Stomach smooth muscle (tissue), 2 donors: ENCODE measurements at regions not wholly inside any gene's neighbourhood (a gene's known extent, or its start where the extent isn't known, plus 50 kb on each side); places are given as distances from the start of the nearest gene placed in this dataset.

Source experiments
- H3K27ac ChIP-seq: one replicate; pipeline ENCODE4 v1.7.0; 2013; ENCODE audit warnings: mild to moderate bottlenecking, low read length, inconsistent platforms
- H3K27me3 ChIP-seq, 2 donors: one replicate each; pipeline ENCODE4 v1.7.0; 2013; ENCODE audit warnings: low read length in 2 of 2; ENCODE audit not compliant: insufficient read depth in 2 of 2, control insufficient read depth in 1 of 2
- H3K36me3 ChIP-seq, 2 donors: one replicate each; pipeline ENCODE4 v1.7.0; 2013; ENCODE audit warnings: low read length in 2 of 2; ENCODE audit not compliant: control insufficient read depth in 2 of 2, insufficient read depth in 2 of 2
- H3K4me1 ChIP-seq: one replicate; pipeline ENCODE4 v1.7.0; 2013; ENCODE audit warnings: low read length; ENCODE audit not compliant: control insufficient read depth, insufficient read depth
- H3K4me3 ChIP-seq, 2 donors: one replicate each; pipeline ENCODE4 v1.7.0; 2013; ENCODE audit warnings: low read length in 2 of 2
- H3K9ac ChIP-seq, 2 donors: one replicate each; pipeline ENCODE4 v1.7.0; 2013; ENCODE audit warnings: low read length in 2 of 2, mild to moderate bottlenecking in 1 of 2
- H3K9me3 ChIP-seq, 2 donors: one replicate each; pipeline ENCODE4 v1.7.0; 2013; ENCODE audit warnings: low read length in 2 of 2; ENCODE audit not compliant: control insufficient read depth in 2 of 2
- donor health status: healthy.
- donor health status: Pancreatic carcinoma.

- H3K27me3 ChIP-seq: no peaks in the 10 kb centered on the region
- no peaks in the 10 kb centered on the region for H3K4me1 ChIP-seq
- no peaks in the 10 kb centered on the region for H3K36me3 ChIP-seq
- no peak overlapping the region for H3K9ac ChIP-seq
- H3K9me3 ChIP-seq: no peaks in the 10 kb centered on the region
- no peak overlapping the region for H3K4me3 ChIP-seq
- H3K27ac ChIP-seq: no peak overlapping the region
Measured at GRCh38 chr1:59075021-59075420, 221.9 kb upstream of the FGGY start.

- Histone ChIP-seq H3K27ac (no peak overlapping the region), H3K9me3 (no peaks in the 10 kb centered on the region), H3K9ac (no peak overlapping the region), H3K4me1 (no peaks in the 10 kb centered on the region), H3K36me3 (no peaks in the 10 kb centered on the region), H3K27me3 (no peaks in the 10 kb centered on the region), H3K4me3 (no peak overlapping the region)
Measured at GRCh38 chr1:59076612-59077011, 220.3 kb upstream of the FGGY start.

DNA sequence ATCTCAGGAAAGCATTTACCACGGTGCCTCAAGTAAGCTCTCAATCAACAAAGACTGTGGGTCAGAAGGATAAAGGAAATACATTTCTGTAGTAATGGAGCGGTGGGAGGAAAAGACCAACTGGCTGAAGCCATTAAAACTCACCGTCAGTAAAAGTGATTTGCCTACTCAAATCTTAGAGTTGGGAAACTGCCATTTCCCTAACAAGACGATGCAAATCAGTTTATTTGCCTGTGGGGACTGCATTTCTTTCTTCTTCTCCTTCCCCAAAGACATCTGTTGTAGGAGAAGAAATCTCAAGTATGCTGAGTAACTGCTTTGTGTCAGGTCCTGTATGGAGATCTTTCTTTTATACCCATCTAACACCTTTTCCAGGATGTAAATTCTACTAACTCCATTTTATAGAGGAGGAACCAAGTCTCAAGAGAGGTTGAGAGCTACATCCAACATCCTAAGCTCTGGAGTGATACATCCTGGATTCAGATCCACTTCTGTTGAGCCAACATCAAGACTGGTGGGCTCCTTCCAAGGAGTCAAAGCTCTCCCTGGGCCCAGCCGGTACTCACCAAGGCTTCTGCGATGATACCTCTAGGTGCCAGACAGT, 219.3 kb upstream of the FGGY start:
- no peak overlapping the region for H3K9ac ChIP-seq
- H3K4me3 ChIP-seq: no peak overlapping the region
- no peaks in the 10 kb centered on the region for H3K27me3 ChIP-seq
- H3K4me1 ChIP-seq: no peaks in the 10 kb centered on the region
- no peaks in the 10 kb centered on the region for H3K9me3 ChIP-seq
- no peaks in the 10 kb centered on the region for H3K36me3 ChIP-seq
- no peak overlapping the region for H3K27ac ChIP-seq

GRCh38 chr1:59078070-59078800, 218.7 kb upstream of the FGGY start:
- Histone ChIP-seq H3K27me3 (no peaks in the 10 kb centered on the region), H3K4me3 (no peak overlapping the region), H3K9ac (no peak overlapping the region), H3K27ac (no peak overlapping the region), H3K9me3 (no peaks in the 10 kb centered on the region), H3K36me3 (no peaks in the 10 kb centered on the region), H3K4me1 (no peaks in the 10 kb centered on the region)

GRCh38 chr1:59078866-59079265, 218.0 kb upstream of the FGGY start:
- Histone ChIP-seq H3K27ac (no peak overlapping the region), H3K9ac (no peak overlapping the region), H3K4me1 (no peaks in the 10 kb centered on the region), H3K27me3 (no peaks in the 10 kb centered on the region), H3K36me3 (no peaks in the 10 kb centered on the region), H3K9me3 (no peaks in the 10 kb centered on the region), H3K4me3 (no peak overlapping the region)

GRCh38 chr1:59079434-59080140, 217.3 kb upstream of the FGGY start:
- Histone ChIP-seq H3K27ac (no peak overlapping the region), H3K4me1 (peaks cover 2% of the 10 kb centered on the region), H3K27me3 (no peaks in the 10 kb centered on the region), H3K4me3 (no peak overlapping the region), H3K9ac (no peak overlapping the region), H3K36me3 (no peaks in the 10 kb centered on the region), H3K9me3 (no peaks in the 10 kb centered on the region)

DNA sequence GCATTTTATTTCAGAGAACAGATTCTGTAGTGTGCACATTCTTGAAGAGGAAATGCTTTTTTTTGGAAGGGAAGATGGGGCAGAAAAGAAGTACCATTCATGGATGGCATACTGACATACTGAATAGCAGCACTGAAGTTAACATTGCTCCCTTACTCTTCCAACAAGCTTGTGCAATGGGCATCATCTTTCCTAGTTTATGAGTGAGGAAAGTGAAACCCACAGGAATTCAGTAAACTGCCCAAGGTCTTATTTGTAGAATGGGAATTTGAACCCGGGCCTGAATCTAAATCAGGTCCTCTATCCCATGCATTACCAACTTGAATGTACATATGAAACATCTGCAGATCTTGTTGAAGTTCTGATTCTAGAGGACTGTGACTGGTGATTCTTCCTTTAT, 215.7 kb upstream of the FGGY start:
- Histone ChIP-seq H3K27ac (no peak overlapping the region), H3K9me3 (no peaks in the 10 kb centered on the region), H3K9ac (no peak overlapping the region), H3K4me1 (peaks cover 2% of the 10 kb centered on the region), H3K27me3 (no peaks in the 10 kb centered on the region), H3K36me3 (no peaks in the 10 kb centered on the region), H3K4me3 (no peak overlapping the region)

- H3K36me3 ChIP-seq: no peaks in the 10 kb centered on the region
- no peak overlapping the region for H3K4me3 ChIP-seq
- H3K9ac ChIP-seq: no peak overlapping the region
- H3K9me3 ChIP-seq: no peaks in the 10 kb centered on the region
- H3K27me3 ChIP-seq: no peaks in the 10 kb centered on the region
- no peak overlapping the region for H3K27ac ChIP-seq
- H3K4me1 ChIP-seq: peaks cover 2% of the 10 kb centered on the region
Measured at GRCh38 chr1:59081795-59082194, 215.1 kb upstream of the FGGY start.

- Histone ChIP-seq H3K4me3 (no peak overlapping the region), H3K9me3 (no peaks in the 10 kb centered on the region), H3K27ac (no peak overlapping the region), H3K9ac (no peak overlapping the region), H3K36me3 (no peaks in the 10 kb centered on the region), H3K4me1 (peaks cover 2% of the 10 kb centered on the region), H3K27me3 (no peaks in the 10 kb centered on the region)
Measured at GRCh38 chr1:59083946-59084865, 212.7 kb upstream of the FGGY start.

- Histone ChIP-seq H3K4me1 (peaks cover 2% of the 10 kb centered on the region), H3K36me3 (no peaks in the 10 kb centered on the region), H3K27me3 (no peaks in the 10 kb centered on the region), H3K9me3 (no peaks in the 10 kb centered on the region), H3K9ac (no peak overlapping the region), H3K4me3 (no peak overlapping the region), H3K27ac (no peak overlapping the region)
Measured at GRCh38 chr1:59085101-59085500, 211.8 kb upstream of the FGGY start.
